GM19023 (cell line): ENCODE measurements at regions not wholly inside any gene's neighbourhood (a gene's known extent, or its start where the extent isn't known, plus 50 kb on each side); places are given as distances from the start of the nearest gene placed in this dataset.

ENCODE experiments used
- ATAC-seq: cut with Tn5 transposase; IDR thresholded peaks from one replicate; pipeline ENCODE4 v1.9.1; 2021; ENCODE audit warnings: mild to moderate bottlenecking, moderate library complexity; ENCODE audit not compliant: unreplicated experiment

- no peak for ATAC-seq
These were observed 310.2 kb upstream of the ADAMTS5 start for GRCh38 chr21:27277110-27277509.

GRCh38 chr21:27275294-27275927 is 308.5 kb upstream of the ADAMTS5 start:
- ATAC-seq = no peak

GRCh38 chr21:27269644-27270043 is 302.8 kb upstream of the ADAMTS5 start:
- ATAC-seq = no peak

- ATAC-seq = no peak
These were observed 301.4 kb upstream of the ADAMTS5 start for GRCh38 chr21:27268290-27268689.

- no peak for ATAC-seq
These were observed 299.1 kb upstream of the ADAMTS5 start for GRCh38 chr21:27265949-27266348.

- ATAC-seq = no peak
These were observed 298.6 kb upstream of the ADAMTS5 start for GRCh38 chr21:27265492-27265891.

- ATAC-seq = no peak
These were observed 294.8 kb upstream of the ADAMTS5 start for GRCh38 chr21:27261676-27262075.

- ATAC-seq = no peak
These were observed 293.8 kb upstream of the ADAMTS5 start for GRCh38 chr21:27260728-27261127.

- ATAC-seq = no peak
These were observed 292.0 kb upstream of the ADAMTS5 start for GRCh38 chr21:27258742-27259448.

- ATAC-seq = no peak
These were observed 291.1 kb upstream of the ADAMTS5 start for GRCh38 chr21:27257908-27258556.

GRCh38 chr21:27257226-27257625 is 290.3 kb upstream of the ADAMTS5 start:
- ATAC-seq = no peak

GRCh38 chr21:27251752-27252151 is 284.9 kb upstream of the ADAMTS5 start:
- ATAC-seq = no peak

GRCh38 chr21:27250366-27250765 is 283.5 kb upstream of the ADAMTS5 start:
- no peak for ATAC-seq

- no peak for ATAC-seq
These were observed 281.9 kb upstream of the ADAMTS5 start for GRCh38 chr21:27248814-27249213.

GRCh38 chr21:27246741-27247140 is 279.9 kb upstream of the ADAMTS5 start:
- no peak for ATAC-seq

GRCh38 chr21:27244776-27245175 is 277.9 kb upstream of the ADAMTS5 start:
- ATAC-seq = no peak

- ATAC-seq = no peak
These were observed 277.5 kb upstream of the ADAMTS5 start for GRCh38 chr21:27244352-27244751.

- ATAC-seq = no peak
These were observed 274.0 kb upstream of the ADAMTS5 start for GRCh38 chr21:27240839-27241238.

- ATAC-seq = no peak
These were observed 266.7 kb upstream of the ADAMTS5 start for GRCh38 chr21:27233514-27234115.

- no peak for ATAC-seq
These were observed 259.1 kb upstream of the ADAMTS5 start for GRCh38 chr21:27225940-27226339.

- ATAC-seq = no peak
These were observed 258.3 kb upstream of the ADAMTS5 start for GRCh38 chr21:27225151-27225550.

GRCh38 chr21:27224169-27224568 is 257.3 kb upstream of the ADAMTS5 start:
- ATAC-seq = no peak
